HEK293 (cell line): ENCODE measurements at regions not wholly inside any gene's neighbourhood (a gene's known extent, or its start where the extent isn't known, plus 50 kb on each side); places are given as distances from the start of the nearest gene placed in this dataset.

Source experiments
- CTCF ChIA-PET: fragments of 350-600 bp; formaldehyde crosslinking; extraction: SDS; loops from one replicate; lab custom pipeline; 2021; ENCODE audit warnings: antibody characterized with exemption; lab: Yijun Ruan, JAX
- POLR2A ChIA-PET: fragments of 300-600 bp; formaldehyde crosslinking; extraction: SDS; loops from one replicate; lab custom pipeline; 2020; ENCODE audit warnings: antibody characterized with exemption, inconsistent platforms; lab: Yijun Ruan, JAX
- H3K27ac ChIP-seq: fragments of 200-500 bp; sonication (Bioruptor generic); 2 replicates; pipeline ENCODE4 v1.5.1; 2014; ENCODE audit warnings: low read depth, low read length, control low read depth, inconsistent platforms; ENCODE audit errors: extremely low read depth
- H3K36me3 ChIP-seq, 2 experiments: fragments of 200-500 bp in 1 of 2; sonication (Bioruptor generic) in 1 of 2; 1 replicate in 1 of 2; 2 replicates in 1 of 2; pipeline ENCODE4 v1.5.1; 2014 to 2017; ENCODE audit warnings: inconsistent platforms in 2 of 2, low read length in 2 of 2; ENCODE audit not compliant: control insufficient read depth in 2 of 2, insufficient read depth in 1 of 2
- H3K4me1 ChIP-seq: fragments of 200-500 bp; sonication (Bioruptor generic); 2 replicates; pipeline ENCODE4 v1.5.1; 2014; ENCODE audit warnings: mild to moderate bottlenecking, low read length, inconsistent platforms; ENCODE audit not compliant: control insufficient read depth, insufficient read depth
- H3K4me3 ChIP-seq: 2 replicates; pipeline ENCODE4 v1.5.1; 2011; ENCODE audit warnings: low read depth, mild to moderate bottlenecking, control low read depth, low read length, moderate library complexity
- H3K9me3 ChIP-seq: fragments of 200-500 bp; sonication (Bioruptor generic); 2 replicates; pipeline ENCODE4 v1.5.1; 2014; ENCODE audit warnings: low read depth, low read length, inconsistent platforms; ENCODE audit not compliant: control insufficient read depth, insufficient read depth
- INSM2 ChIP-seq: fragments of 450-650 bp; formaldehyde crosslinking; IDR thresholded peaks from 2 replicates; pipeline ENCODE4 v1.5.1; 2016; ENCODE audit warnings: missing biosample characterization, missing genetic modification characterization
- PRDM4 ChIP-seq: fragments of 450-650 bp; formaldehyde crosslinking; IDR thresholded peaks from 2 replicates; pipeline ENCODE4 v1.5.1; 2017; ENCODE audit warnings: missing biosample characterization, missing genetic modification characterization
- REPIN1 ChIP-seq: fragments of 450-650 bp; formaldehyde crosslinking; IDR thresholded peaks from 2 replicates; pipeline ENCODE4 v1.5.1; 2017; ENCODE audit warnings: missing biosample characterization, missing genetic modification characterization, low read depth
- ZNF121 ChIP-seq: fragments of 450-650 bp; formaldehyde crosslinking; IDR thresholded peaks from 2 replicates; pipeline ENCODE4 v1.5.1; 2016; ENCODE audit warnings: missing biosample characterization, missing genetic modification characterization
- ZNF138 ChIP-seq: fragments of 450-650 bp; formaldehyde crosslinking; IDR thresholded peaks from 2 replicates; pipeline ENCODE4 v1.5.1; 2016; ENCODE audit warnings: missing biosample characterization, missing genetic modification characterization, borderline replicate concordance
- ZNF248 ChIP-seq: fragments of 450-650 bp; formaldehyde crosslinking; IDR thresholded peaks from 2 replicates; pipeline ENCODE4 v1.5.1; 2017; ENCODE audit warnings: missing biosample characterization, missing genetic modification characterization
- ZNF26 ChIP-seq: fragments of 450-650 bp; formaldehyde crosslinking; IDR thresholded peaks from 2 replicates; pipeline ENCODE4 v1.5.1; 2016; ENCODE audit warnings: missing biosample characterization, missing genetic modification characterization
- ZNF302 ChIP-seq: fragments of 450-650 bp; formaldehyde crosslinking; IDR thresholded peaks from 2 replicates; pipeline ENCODE4 v1.5.1; 2016; ENCODE audit warnings: missing biosample characterization, missing genetic modification characterization, low read depth
- ZNF311 ChIP-seq: fragments of 450-650 bp; formaldehyde crosslinking; IDR thresholded peaks from 2 replicates; pipeline ENCODE4 v1.5.1; 2017; ENCODE audit warnings: missing biosample characterization, missing genetic modification characterization, borderline replicate concordance
- ZNF366 ChIP-seq: fragments of 450-650 bp; formaldehyde crosslinking; conservative IDR thresholded peaks from 2 replicates; pipeline ENCODE4 v1.5.1; 2016; ENCODE audit warnings: missing biosample characterization, missing genetic modification characterization
- ZNF423 ChIP-seq: fragments of 450-650 bp; formaldehyde crosslinking; IDR thresholded peaks from 2 replicates; pipeline ENCODE4 v1.5.1; 2016; ENCODE audit warnings: missing biosample characterization, missing genetic modification characterization
- ZNF433 ChIP-seq: fragments of 450-650 bp; formaldehyde crosslinking; IDR thresholded peaks from 2 replicates; pipeline ENCODE4 v1.5.1; 2016; ENCODE audit warnings: missing biosample characterization, missing genetic modification characterization, low read depth
- ZNF548 ChIP-seq: fragments of 450-650 bp; formaldehyde crosslinking; IDR thresholded peaks from 2 replicates; pipeline ENCODE4 v1.5.1; 2016; ENCODE audit warnings: missing biosample characterization, missing genetic modification characterization
- ZNF670 ChIP-seq: fragments of 450-650 bp; formaldehyde crosslinking; IDR thresholded peaks from 2 replicates; pipeline ENCODE4 v1.5.1; 2016; ENCODE audit warnings: missing biosample characterization, missing genetic modification characterization, low read depth
- ZNF701 ChIP-seq: fragments of 450-650 bp; formaldehyde crosslinking; IDR thresholded peaks from 2 replicates; pipeline ENCODE4 v1.5.1; 2016; ENCODE audit warnings: missing biosample characterization, missing genetic modification characterization
- ZNF768 ChIP-seq: fragments of 450-650 bp; formaldehyde crosslinking; IDR thresholded peaks from 2 replicates; pipeline ENCODE4 v1.5.1; 2018; ENCODE audit warnings: missing biosample characterization, mild to moderate bottlenecking, missing genetic modification characterization
- ZXDB ChIP-seq: fragments of 450-650 bp; formaldehyde crosslinking; IDR thresholded peaks from 2 replicates; pipeline ENCODE4 v1.5.1; 2016; ENCODE audit warnings: missing biosample characterization, missing genetic modification characterization
- TF ChIP-seq, protein P1 (sequence below): fragments of 450-650 bp; formaldehyde crosslinking; IDR thresholded peaks from 2 replicates; pipeline ENCODE4 v1.5.1; 2016; ENCODE audit warnings: missing biosample characterization, missing genetic modification characterization, low read depth
- TF ChIP-seq, protein P2 (sequence below): fragments of 450-650 bp; formaldehyde crosslinking; optimal IDR thresholded peaks from 2 replicates; pipeline ENCODE3; 2016; ENCODE audit warnings: missing biosample characterization, mild to moderate bottlenecking, missing genetic modification characterization
- TF ChIP-seq, protein P3 (sequence below): fragments of 450-650 bp; formaldehyde crosslinking; IDR thresholded peaks from 2 replicates; pipeline ENCODE4 v1.5.1; 2017; ENCODE audit warnings: missing biosample characterization, missing genetic modification characterization

GRCh38 chr1:87399701-87400100 lies 71.0 kb downstream of the LMO4 start:
- ChIA-PET POLR2A (interaction anchor here (1.3 kb wide), 1 partner anchor 71 kb away, joined by 4 read pairs; the partner anchor contains the start of gene LMO4), CTCF (interaction anchor here (0.6 kb wide), 1 partner anchor 101 kb away, joined by 3 read pairs; no protein-coding TSS in a partner anchor)
- no peak overlapping the region for H3K4me3 ChIP-seq

More at GRCh38 chr1:87399701-87400100, 71.0 kb downstream of the LMO4 start:
- Histone ChIP-seq H3K9me3 (no peaks in the 10 kb centered on the region), H3K27ac (no peak overlapping the region), H3K36me3 (no peaks in the 10 kb centered on the region), H3K4me1 (no peaks in the 10 kb centered on the region)
- TF ChIP-seq ZNF121 (tag by site-specific recombination) (no peak), ZXDB (tag by site-specific recombination) (no peak), PRDM4 (tag by site-specific recombination) (no peak), ZNF423 (tag by site-specific recombination) (no peak), ZNF670 (tag by site-specific recombination) (no peak), REPIN1 (tag by site-specific recombination) (no peak), ZNF302 (tag by site-specific recombination) (no peak), ZNF701 (no peak), ZNF548 (tag by site-specific recombination) (no peak), ZNF311 (tag by site-specific recombination) (no peak), ZNF138 (tag by site-specific recombination) (no peak), ZNF366 (no peak), INSM2 (no peak), ZNF768 (tag by site-specific recombination) (no peak), ZNF26 (tag by site-specific recombination) (no peak), ZNF433 (no peak), ZNF248 (tag by site-specific recombination) (no peak)
- TF ChIP-seq, protein P1, sequence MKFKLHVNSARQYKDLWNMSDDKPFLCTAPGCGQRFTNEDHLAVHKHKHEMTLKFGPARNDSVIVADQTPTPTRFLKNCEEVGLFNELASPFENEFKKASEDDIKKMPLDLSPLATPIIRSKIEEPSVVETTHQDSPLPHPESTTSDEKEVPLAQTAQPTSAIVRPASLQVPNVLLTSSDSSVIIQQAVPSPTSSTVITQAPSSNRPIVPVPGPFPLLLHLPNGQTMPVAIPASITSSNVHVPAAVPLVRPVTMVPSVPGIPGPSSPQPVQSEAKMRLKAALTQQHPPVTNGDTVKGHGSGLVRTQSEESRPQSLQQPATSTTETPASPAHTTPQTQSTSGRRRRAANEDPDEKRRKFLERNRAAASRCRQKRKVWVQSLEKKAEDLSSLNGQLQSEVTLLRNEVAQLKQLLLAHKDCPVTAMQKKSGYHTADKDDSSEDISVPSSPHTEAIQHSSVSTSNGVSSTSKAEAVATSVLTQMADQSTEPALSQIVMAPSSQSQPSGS = no peak
- TF ChIP-seq, protein P2, sequence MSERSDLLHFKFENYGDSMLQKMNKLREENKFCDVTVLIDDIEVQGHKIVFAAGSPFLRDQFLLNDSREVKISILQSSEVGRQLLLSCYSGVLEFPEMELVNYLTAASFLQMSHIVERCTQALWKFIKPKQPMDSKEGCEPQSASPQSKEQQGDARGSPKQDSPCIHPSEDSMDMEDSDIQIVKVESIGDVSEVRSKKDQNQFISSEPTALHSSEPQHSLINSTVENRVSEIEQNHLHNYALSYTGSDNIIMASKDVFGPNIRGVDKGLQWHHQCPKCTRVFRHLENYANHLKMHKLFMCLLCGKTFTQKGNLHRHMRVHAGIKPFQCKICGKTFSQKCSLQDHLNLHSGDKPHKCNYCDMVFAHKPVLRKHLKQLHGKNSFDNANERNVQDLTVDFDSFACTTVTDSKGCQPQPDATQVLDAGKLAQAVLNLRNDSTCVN = no peak
- TF ChIP-seq, protein P3, sequence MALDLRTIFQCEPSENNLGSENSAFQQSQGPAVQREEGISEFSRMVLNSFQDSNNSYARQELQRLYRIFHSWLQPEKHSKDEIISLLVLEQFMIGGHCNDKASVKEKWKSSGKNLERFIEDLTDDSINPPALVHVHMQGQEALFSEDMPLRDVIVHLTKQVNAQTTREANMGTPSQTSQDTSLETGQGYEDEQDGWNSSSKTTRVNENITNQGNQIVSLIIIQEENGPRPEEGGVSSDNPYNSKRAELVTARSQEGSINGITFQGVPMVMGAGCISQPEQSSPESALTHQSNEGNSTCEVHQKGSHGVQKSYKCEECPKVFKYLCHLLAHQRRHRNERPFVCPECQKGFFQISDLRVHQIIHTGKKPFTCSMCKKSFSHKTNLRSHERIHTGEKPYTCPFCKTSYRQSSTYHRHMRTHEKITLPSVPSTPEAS (tag by site-specific recombination) = no peak
